ENCODE measurements at regions not wholly inside any gene's neighbourhood (a gene's known extent, or its start where the extent isn't known, plus 50 kb on each side); places are given as distances from the start of the nearest gene placed in this dataset.
"Not testable (repeated sequence)": the region's sequence is repeated elsewhere in the genome, so short reads cannot be mapped to it uniquely, and the experiment has no call there.

DNA sequence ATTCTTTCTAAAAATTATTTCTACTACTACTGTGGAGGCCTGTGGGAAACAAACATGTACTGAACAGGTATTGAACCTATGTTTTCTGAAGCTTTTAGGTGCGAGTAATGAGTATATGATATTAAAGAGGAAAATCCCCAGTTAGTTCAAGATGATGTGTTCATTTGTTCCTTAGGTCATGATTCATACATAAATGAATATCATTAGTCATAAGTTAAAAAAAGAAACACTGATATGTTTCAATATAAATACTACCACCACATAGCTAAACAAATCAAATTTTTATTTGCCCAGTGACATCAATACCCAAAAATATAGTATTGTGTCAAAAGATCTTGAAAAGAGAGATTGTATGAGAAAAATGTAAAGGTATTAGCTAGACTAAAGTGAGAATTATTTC lies 210.7 kb upstream of the GNAI1 start:
- Histone ChIP-seq H3K9me3 (no peaks in the 10 kb centered on the region), H3K27ac (no peak overlapping the region), H3K36me3 (no peaks in the 10 kb centered on the region), H3K4me3 (no peak overlapping the region), H3K4me1 (no peaks in the 10 kb centered on the region), H3K27me3 (no peaks in the 10 kb centered on the region)
- DNase-seq (ENCODE audit: low spot score): no peak
- TF ChIP-seq, protein P1, sequence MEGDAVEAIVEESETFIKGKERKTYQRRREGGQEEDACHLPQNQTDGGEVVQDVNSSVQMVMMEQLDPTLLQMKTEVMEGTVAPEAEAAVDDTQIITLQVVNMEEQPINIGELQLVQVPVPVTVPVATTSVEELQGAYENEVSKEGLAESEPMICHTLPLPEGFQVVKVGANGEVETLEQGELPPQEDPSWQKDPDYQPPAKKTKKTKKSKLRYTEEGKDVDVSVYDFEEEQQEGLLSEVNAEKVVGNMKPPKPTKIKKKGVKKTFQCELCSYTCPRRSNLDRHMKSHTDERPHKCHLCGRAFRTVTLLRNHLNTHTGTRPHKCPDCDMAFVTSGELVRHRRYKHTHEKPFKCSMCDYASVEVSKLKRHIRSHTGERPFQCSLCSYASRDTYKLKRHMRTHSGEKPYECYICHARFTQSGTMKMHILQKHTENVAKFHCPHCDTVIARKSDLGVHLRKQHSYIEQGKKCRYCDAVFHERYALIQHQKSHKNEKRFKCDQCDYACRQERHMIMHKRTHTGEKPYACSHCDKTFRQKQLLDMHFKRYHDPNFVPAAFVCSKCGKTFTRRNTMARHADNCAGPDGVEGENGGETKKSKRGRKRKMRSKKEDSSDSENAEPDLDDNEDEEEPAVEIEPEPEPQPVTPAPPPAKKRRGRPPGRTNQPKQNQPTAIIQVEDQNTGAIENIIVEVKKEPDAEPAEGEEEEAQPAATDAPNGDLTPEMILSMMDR (IDR thresholded peaks at IDR 0.05): no peak

DNA sequence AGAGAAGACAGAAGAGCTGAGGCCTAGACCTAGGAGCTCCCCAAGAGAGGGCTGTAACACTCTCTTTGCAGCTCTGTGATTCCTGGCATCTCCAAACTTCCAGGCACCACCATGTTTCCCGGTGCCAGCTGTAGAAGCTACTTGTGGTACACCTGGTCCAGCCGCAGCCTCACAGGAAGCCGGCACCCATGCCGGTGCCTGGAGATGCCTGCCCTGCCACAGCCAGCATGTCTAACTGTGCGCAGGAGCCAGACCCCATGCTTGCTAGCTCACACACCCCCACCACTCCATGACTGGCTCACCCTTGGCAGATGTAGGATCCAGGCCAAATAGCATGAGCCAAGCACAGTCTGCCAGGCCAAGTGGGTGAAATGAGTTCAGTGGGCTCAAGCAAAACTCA lies 211.7 kb upstream of the GNAI1 start:
- Histone ChIP-seq H3K27ac (no peak overlapping the region), H3K9me3 (no peaks in the 10 kb centered on the region), H3K27me3 (no peaks in the 10 kb centered on the region), H3K4me3 (no peak overlapping the region), H3K36me3 (no peaks in the 10 kb centered on the region), H3K4me1 (no peaks in the 10 kb centered on the region)
- DNase-seq (ENCODE audit: low spot score): no peak
- TF ChIP-seq, protein P1 (IDR thresholded peaks at IDR 0.05): no peak

DNA sequence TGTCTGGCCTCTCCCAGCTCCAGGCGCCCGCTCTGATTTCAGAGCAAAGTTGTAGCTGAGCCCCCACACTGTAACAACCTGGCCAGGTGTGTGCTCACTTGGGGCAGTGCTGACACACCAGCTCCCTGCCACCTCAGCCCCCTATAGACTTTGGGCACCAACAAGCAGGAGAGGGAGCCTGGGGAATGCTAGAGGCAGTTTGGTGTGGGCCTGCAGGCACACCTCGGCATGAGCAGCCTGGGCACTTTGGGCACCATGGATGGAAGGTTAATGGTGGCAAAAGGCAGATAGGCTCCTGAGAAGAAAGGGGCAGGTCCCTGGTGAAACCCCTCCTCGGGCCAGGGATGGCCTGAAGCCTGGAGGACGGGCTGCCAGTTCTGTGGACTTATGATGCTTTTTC lies 212.7 kb upstream of the GNAI1 start:
- H3K9me3 ChIP-seq: no peaks in the 10 kb centered on the region
- H3K4me3 ChIP-seq: no peak overlapping the region
- TF ChIP-seq, protein P1 (IDR thresholded peaks at IDR 0.05): no peak
- no peak for DNase-seq (ENCODE audit: low spot score)
- no peaks in the 10 kb centered on the region for H3K36me3 ChIP-seq
- H3K4me1 ChIP-seq: no peaks in the 10 kb centered on the region
- H3K27ac ChIP-seq: no peak overlapping the region
- H3K27me3 ChIP-seq: no peaks in the 10 kb centered on the region

DNA sequence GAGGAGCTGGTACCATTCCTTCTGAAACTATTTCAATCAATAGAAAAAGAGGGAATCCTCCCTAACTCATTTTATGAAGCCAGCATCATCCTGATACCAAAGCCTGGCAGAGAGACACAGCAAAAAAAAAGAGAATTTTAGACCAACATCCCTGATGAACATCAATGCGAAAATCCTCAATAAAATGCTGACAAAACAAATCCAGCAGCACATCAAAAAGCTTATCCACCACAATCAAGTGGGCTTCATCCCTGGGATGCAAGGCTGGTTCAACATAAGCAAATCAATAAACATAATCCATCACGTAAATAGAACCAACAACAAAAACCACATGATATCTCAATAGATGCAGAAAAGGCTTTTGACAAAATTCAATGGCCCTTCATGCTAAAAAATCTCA lies 216.0 kb upstream of the GNAI1 start:
- H3K4me1 ChIP-seq; DNase-seq (ENCODE audit: low spot score); H3K9me3 ChIP-seq; H3K27me3 ChIP-seq; H3K36me3 ChIP-seq; H3K27ac ChIP-seq; H3K4me3 ChIP-seq: not testable (repeated sequence)

DNA sequence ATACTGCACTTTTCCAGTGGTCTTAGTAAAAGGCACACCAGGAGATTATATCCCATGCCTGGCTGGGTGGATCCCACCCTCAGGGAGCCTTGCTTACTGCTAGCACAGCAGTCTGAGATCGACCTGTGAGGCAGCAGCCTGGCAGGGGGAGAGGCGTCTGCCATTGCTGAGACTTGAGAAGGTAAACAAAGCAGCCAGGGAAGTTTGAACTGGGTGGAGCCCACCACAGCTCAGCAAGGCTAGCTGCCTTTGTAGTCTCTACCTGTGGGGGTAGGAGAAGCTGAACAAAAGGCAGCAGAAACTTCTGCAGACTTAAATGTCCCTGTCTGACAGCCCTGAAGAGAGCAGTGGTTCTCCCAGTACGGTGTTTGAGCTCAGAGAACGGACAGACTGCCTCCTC lies 219.3 kb upstream of the GNAI1 start:
- not testable (repeated sequence) for H3K4me3 ChIP-seq; H3K36me3 ChIP-seq; DNase-seq (ENCODE audit: low spot score)

DNA sequence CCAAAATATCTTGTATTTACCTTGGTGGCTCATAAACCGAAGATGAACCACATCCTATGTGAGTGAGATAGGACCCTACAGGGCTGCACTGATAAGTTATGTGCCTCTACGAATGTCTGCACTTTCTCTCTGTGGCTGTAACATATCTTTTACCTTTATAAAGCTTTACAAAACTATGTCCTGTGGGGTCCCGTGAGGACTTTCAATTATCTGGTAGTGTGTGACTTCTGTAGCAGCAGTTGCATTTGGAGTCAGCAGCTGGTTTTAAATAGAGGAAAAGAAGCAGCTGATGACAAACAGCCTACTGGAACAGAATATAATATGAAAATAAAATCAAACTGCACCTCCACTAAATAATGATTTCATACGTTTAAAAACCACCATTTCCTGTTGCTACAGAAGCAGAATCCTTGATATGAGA lies 222.4 kb upstream of the GNAI1 start:
- Histone ChIP-seq H3K9me3 (peaks cover 0 to 6% of the 10 kb centered on the region in 2 donors), H3K27me3 (no peaks in the 10 kb centered on the region), H3K27ac (no peak overlapping the region), H3K4me3 (no peak overlapping the region), H3K4me1 (no peaks in the 10 kb centered on the region), H3K36me3 (no peaks in the 10 kb centered on the region)
- no peak for DNase-seq (ENCODE audit: low spot score)
- TF ChIP-seq, protein P1 (IDR thresholded peaks at IDR 0.05): no peak

More for the DNA sequence above, 219.3 kb upstream of the GNAI1 start:
- H3K9me3 ChIP-seq, H3K27ac ChIP-seq, H3K27me3 ChIP-seq, H3K4me1 ChIP-seq: not testable (repeated sequence)

DNA sequence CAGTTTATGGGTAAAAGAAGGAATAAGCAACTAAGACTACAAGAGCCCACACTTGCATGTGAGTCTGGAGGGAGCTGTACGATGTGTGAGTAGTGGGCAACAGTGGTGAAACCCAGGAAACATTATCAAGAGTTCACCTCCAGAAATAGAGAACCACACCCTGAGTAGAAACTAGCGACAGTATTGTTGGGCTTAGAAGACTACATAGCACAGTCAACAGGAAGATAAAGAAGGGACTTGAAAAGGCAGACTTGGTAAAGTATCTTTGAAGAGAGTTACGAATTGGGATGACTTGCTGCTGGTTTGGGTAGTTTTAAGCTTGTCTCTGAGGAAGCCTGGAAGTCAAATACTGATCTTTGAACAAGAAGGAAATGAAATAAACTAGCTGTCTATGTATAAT lies 223.2 kb upstream of the GNAI1 start:
- DNase-seq (ENCODE audit: low spot score): no peak
- no peaks in the 10 kb centered on the region for H3K36me3 ChIP-seq
- H3K27ac ChIP-seq: no peak overlapping the region
- TF ChIP-seq, protein P1 (IDR thresholded peaks at IDR 0.05): no peak
- peaks cover 0 to 6% of the 10 kb centered on the region in 2 donors for H3K9me3 ChIP-seq
- no peaks in the 10 kb centered on the region for H3K4me1 ChIP-seq
- H3K4me3 ChIP-seq: no peak overlapping the region
- no peaks in the 10 kb centered on the region for H3K27me3 ChIP-seq
